Skeletal muscle tissue (tissue), 3 donors: ENCODE measurements at regions not wholly inside any gene's neighbourhood (a gene's known extent, or its start where the extent isn't known, plus 50 kb on each side); places are given as distances from the start of the nearest gene placed in this dataset.
A peak's percentile ranks its signal among the peaks of the same experiment; 100 is the strongest.
"Not testable (repeated sequence)": the region's sequence is repeated elsewhere in the genome, so short reads cannot be mapped to it uniquely, and the experiment has no call there.

Source experiments
- H3K27ac ChIP-seq: one replicate; pipeline ENCODE4 v1.7.0; 2013; ENCODE audit warnings: mild to moderate bottlenecking, low read depth, low read length, inconsistent platforms
- H3K27me3 ChIP-seq, 3 donors: one replicate each; pipeline ENCODE4 v1.7.0; 2013; ENCODE audit warnings: low read length in 3 of 3; ENCODE audit not compliant: control insufficient read depth in 3 of 3, insufficient read depth in 3 of 3
- H3K36me3 ChIP-seq, 3 donors: one replicate each; pipeline ENCODE4 v1.7.0; 2013; ENCODE audit warnings: low read length in 3 of 3; ENCODE audit not compliant: control insufficient read depth in 3 of 3, insufficient read depth in 3 of 3
- H3K4me1 ChIP-seq, 3 donors: one replicate each; pipeline ENCODE4 v1.7.0; 2013; ENCODE audit warnings: low read length in 3 of 3, mild to moderate bottlenecking in 3 of 3; ENCODE audit not compliant: control insufficient read depth in 3 of 3, insufficient read depth in 3 of 3
- H3K4me3 ChIP-seq, 3 donors: one replicate each; pipeline ENCODE4 v1.7.0; 2013; ENCODE audit warnings: low read length in 3 of 3
- H3K9ac ChIP-seq, 3 donors: one replicate each; pipeline ENCODE4 v1.7.0; 2013; ENCODE audit warnings: low read length in 3 of 3, mild to moderate bottlenecking in 3 of 3, moderate library complexity in 2 of 3, low read depth in 1 of 3
- H3K9me3 ChIP-seq, 3 donors: one replicate each; pipeline ENCODE4 v1.7.0; 2013; ENCODE audit warnings: low read length in 3 of 3; ENCODE audit not compliant: control insufficient read depth in 3 of 3
- donor health status: Osteomylitis.

DNA sequence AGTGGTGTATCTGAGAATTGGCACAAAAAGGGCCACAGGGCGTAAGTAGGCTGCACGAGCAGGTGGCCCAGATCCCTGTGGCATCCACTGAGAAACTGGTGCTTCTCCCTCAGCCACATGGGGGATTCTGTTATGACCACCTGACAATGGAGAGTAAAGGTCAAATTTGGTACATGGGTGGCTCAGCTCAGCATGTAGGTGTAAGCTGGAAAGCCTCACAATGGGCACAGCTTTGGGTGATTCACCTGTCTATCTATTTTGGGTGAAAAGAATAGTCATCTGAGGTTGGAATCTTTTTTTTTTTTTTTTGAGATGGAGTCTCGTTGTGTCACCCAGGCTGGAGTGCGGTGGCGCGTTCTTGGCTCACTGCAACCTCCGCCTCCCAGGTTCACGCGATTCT lies 163.4 kb upstream of the TMEM260 start:
- Histone ChIP-seq H3K4me3 (no peak overlapping the region), H3K4me1 (no peaks in the 10 kb centered on the region), H3K9ac (no peak overlapping the region), H3K9me3 (no peaks in the 10 kb centered on the region), H3K27ac (no peak overlapping the region), H3K36me3 (no peaks in the 10 kb centered on the region), H3K27me3 (no peaks in the 10 kb centered on the region)

DNA sequence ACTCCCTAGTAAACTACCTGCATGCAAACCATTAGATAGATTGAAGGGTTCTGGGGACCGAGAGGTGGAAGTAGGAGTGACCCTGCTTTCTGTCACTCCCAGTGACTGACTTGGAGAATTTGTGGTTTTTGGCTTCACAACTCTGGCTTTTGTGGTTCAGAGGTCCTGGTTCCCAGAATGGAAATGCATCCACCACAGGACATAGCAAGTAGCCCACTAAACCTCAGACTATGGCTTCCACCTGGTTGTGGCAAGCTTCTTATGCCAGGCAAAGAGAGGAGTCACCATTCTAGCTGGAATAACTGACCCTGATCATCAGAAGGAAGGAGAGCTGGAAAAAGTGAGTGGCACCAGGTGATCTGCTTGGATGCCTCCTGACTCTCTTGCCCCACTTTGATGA lies 162.4 kb upstream of the TMEM260 start:
- Histone ChIP-seq H3K36me3 (no peaks in the 10 kb centered on the region), H3K4me3 (no peak overlapping the region), H3K9me3 (no peaks in the 10 kb centered on the region), H3K27ac (no peak overlapping the region), H3K27me3 (no peaks in the 10 kb centered on the region), H3K4me1 (no peaks in the 10 kb centered on the region), H3K9ac (no peak overlapping the region)

DNA sequence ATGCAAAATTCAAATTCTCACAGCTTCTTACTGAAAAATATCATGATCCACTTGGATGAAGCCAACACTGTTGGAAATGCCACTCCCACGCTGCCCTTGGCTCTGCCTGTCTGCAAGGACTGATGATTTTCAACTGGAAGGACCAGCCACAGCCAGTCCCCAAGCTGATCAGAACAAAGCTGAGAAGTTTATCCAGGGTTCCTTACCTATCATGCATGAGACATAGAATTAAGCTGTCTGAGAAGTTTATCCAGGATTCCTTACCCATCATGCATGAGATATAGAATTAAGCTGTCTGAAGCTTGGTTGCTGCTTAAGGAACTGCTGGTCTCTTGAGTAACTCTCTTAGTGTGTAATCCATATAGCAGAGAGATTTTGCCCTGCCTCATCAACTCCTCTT lies 159.8 kb upstream of the TMEM260 start:
- H3K9ac ChIP-seq: no peak overlapping the region
- H3K36me3 ChIP-seq: no peaks in the 10 kb centered on the region
- no peak overlapping the region for H3K4me3 ChIP-seq
- H3K9me3 ChIP-seq: no peaks in the 10 kb centered on the region
- H3K27ac ChIP-seq: no peak overlapping the region
- H3K4me1 ChIP-seq: peaks cover 0 to 5% (median 4%) of the 10 kb centered on the region in 3 donors
- no peaks in the 10 kb centered on the region for H3K27me3 ChIP-seq

DNA sequence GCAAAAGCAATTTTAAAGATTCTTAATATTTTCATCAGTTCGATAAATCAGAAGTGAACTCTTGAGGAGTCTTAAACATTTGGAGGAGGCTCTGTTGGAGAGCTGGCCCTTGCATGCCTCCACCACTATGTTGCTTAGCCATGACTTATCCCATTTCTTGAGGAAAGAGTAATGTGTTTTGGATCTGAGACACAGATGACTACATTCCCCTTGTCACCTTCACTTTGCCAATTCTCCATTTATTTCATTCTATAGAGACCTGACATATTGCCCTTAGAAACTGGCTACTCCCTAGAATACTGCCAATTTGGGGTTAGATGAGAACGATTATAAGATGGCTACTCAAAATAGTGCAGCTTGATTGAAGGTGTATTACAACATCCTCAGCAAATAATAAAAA lies 157.4 kb upstream of the TMEM260 start:
- Histone ChIP-seq H3K36me3 (no peaks in the 10 kb centered on the region), H3K4me1 (peaks cover 0 to 5% (median 4%) of the 10 kb centered on the region in 3 donors), H3K9ac (no peak overlapping the region), H3K27me3 (no peaks in the 10 kb centered on the region), H3K9me3 (no peaks in the 10 kb centered on the region), H3K4me3 (no peak overlapping the region), H3K27ac (no peak overlapping the region)

DNA sequence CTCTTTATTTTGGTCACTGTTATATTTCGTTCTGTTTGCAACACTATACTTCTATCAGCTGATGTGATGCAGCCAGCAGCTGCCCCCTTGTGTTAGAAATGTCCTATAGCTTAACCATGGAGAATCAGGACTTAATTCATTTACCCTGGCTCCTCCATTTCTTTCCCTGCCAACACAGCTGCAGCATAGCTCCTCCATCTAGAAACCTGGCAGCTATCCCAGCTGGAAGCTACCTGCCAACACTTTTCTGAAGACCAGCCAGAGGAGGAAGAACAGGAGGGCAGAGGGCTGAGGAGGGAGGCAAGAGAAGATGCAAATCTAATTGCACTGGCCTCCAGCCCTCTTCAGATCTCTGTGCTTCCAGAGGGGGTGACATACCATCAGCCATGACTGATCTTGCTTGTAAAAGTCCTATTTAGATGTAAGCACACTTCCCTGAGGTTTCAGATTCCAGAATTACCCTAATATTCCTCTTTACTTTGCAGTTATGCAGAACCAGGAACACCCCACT lies 156.8 kb upstream of the TMEM260 start:
- Histone ChIP-seq H3K27ac (no peak overlapping the region), H3K4me1 (peaks cover 0 to 5% (median 4%) of the 10 kb centered on the region in 3 donors), H3K27me3 (no peaks in the 10 kb centered on the region), H3K9ac (no peak overlapping the region), H3K9me3 (no peaks in the 10 kb centered on the region), H3K4me3 (no peak overlapping the region), H3K36me3 (no peaks in the 10 kb centered on the region)

DNA sequence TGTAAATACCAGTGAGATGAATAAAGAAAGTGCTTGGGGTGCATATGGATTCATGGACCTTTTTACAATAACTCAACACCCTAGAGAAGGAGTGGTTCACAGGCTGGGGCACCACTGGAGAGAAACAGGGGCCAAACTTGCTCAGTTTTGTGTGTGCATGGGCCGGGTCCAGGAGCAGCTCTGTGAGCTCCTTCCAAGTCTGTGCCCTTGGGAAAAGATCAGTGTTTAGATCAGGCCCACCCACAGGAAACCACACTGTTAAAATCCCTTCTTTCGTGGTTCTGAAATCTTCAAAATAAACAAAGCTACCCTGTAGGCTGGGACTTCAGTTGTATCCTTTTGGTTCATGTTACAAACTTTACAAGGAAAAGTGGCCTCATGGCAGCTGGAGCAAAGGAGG lies 156.1 kb upstream of the TMEM260 start:
- no peak overlapping the region for H3K27ac ChIP-seq
- H3K9ac ChIP-seq: peak overlapping the region in 1 of 3 donors; percentile 7

DNA sequence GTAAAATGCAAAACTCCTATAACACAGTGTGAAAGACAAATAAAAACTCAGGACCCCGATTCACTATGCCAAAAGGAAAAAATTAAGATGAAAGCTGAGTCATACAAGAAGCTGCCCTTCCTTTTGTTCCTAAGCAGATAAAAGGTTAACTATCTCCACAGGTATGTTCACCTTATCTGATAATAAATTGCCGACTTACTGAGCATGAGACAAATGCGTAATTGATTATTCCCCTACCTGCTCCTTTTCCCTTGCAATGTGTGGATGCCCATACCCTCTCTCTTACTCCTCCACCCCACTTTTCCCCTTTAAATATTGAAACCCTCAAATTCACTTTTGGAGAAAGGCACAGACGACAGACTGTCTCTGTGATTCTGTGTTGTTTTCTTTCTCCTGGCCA lies 148.6 kb upstream of the TMEM260 start:
- no peak overlapping the region for H3K27ac ChIP-seq
- H3K4me1 ChIP-seq: no peaks in the 10 kb centered on the region
- no peak overlapping the region for H3K9ac ChIP-seq
- H3K9me3 ChIP-seq: no peaks in the 10 kb centered on the region
- no peak overlapping the region for H3K4me3 ChIP-seq
- no peaks in the 10 kb centered on the region for H3K36me3 ChIP-seq
- H3K27me3 ChIP-seq: no peaks in the 10 kb centered on the region

More for the DNA sequence above, 156.1 kb upstream of the TMEM260 start:
- Histone ChIP-seq H3K27me3 (no peaks in the 10 kb centered on the region), H3K4me1 (peaks cover 0 to 5% (median 4%) of the 10 kb centered on the region in 3 donors), H3K4me3 (no peak overlapping the region), H3K36me3 (no peaks in the 10 kb centered on the region), H3K9me3 (no peaks in the 10 kb centered on the region)

DNA sequence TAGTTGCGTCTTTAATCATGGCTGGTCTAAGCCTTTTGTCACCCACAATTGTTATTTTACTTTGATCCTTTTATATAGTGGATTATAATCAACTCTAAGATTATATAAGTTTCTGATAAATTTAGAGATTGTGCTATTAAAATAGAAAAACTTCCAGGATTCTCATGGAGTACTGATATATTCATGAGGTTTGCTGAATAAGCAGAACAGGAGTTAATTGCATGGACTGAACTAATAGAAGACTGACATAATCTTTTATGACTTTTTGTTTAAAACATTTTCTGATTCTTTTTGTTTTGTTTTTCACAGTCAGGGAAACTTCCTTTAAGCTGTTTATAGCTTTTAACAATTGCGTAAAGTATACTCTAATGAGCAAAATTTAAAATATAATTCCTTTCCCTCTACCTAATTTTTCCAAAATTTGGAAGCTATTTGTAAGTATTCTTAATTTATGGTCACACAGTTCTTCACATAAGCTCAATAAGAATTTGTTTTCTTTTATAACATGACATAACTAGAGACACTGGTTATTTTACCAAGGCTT lies 129.9 kb upstream of the TMEM260 start:
- no peaks in the 10 kb centered on the region for H3K4me1 ChIP-seq
- no peak overlapping the region for H3K4me3 ChIP-seq
- no peak overlapping the region for H3K9ac ChIP-seq
- H3K9me3 ChIP-seq: no peaks in the 10 kb centered on the region
- H3K36me3 ChIP-seq: no peaks in the 10 kb centered on the region
- H3K27me3 ChIP-seq: peaks cover 0 to 8% (median 3%) of the 10 kb centered on the region in 3 donors
- H3K27ac ChIP-seq: no peak overlapping the region

DNA sequence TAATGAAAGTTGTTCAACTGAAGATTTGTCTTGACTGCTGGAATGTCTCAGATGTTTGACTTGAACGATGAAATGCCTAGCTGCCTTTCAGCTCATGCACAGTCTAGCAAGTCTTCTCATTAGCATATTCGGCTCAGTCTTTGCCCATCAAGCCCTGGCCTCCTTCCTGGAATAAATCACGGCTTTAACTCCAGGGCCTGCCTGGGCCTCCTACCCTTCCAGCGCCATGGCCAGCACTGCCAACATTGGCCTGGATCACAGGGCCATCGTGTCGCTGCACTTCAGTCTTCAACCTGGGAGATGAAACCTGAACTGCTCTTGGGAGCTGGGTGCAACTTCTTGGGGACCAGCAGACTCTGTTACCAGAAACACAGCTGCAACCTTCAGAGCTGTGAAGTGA lies 126.7 kb upstream of the TMEM260 start:
- Histone ChIP-seq H3K36me3 (no peaks in the 10 kb centered on the region), H3K4me3 (no peak overlapping the region), H3K4me1 (no peaks in the 10 kb centered on the region), H3K9me3 (no peaks in the 10 kb centered on the region), H3K9ac (no peak overlapping the region), H3K27ac (no peak overlapping the region), H3K27me3 (peaks cover 0 to 8% (median 3%) of the 10 kb centered on the region in 3 donors)

DNA sequence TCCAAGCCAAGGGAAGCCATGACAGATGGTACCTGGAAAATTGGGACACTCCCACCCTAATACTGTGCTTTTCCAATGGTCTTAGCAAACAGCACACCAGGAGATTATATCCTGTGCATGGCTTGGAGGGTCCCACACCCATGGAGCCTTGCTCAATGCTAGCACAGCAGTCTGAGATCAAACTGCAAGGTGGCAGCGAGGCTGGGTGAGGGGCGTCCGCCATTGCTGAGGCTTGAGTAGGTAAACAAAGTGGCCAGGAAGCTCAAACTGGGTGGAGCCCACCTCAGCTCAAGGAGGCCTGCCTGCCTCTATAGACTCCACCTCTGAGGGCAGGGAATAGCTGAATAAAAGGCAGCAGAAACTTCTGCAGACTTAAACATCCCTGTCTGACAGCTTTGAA lies 124.9 kb upstream of the TMEM260 start:
- H3K4me3 ChIP-seq, H3K9ac ChIP-seq, H3K9me3 ChIP-seq, H3K27ac ChIP-seq, H3K36me3 ChIP-seq, H3K4me1 ChIP-seq, H3K27me3 ChIP-seq: not testable (repeated sequence)
